HepG2 (cell line): ENCODE measurements at regions not wholly inside any gene's neighbourhood (a gene's known extent, or its start where the extent isn't known, plus 50 kb on each side); places are given as distances from the start of the nearest gene placed in this dataset.

ENCODE experiments used
- CREB3 ChIP-seq: sonication (generic); formaldehyde crosslinking; IDR thresholded peaks from 2 replicates; pipeline ENCODE4 v1.5.0; 2020; ENCODE audit warnings: missing genetic modification reagents
- CTCF ChIP-seq: sonication (generic); formaldehyde crosslinking; IDR thresholded peaks from 2 replicates; pipeline ENCODE4 v1.5.0; 2020; ENCODE audit warnings: mild to moderate bottlenecking, missing genetic modification reagents, moderate library complexity
- JUN ChIP-seq: sonication (generic); formaldehyde crosslinking; IDR thresholded peaks from 2 replicates; pipeline ENCODE4 v1.4.0; 2020; ENCODE audit warnings: mild to moderate bottlenecking, missing genetic modification reagents
- MXI1 ChIP-seq: IDR thresholded peaks from 3 replicates; pipeline ENCODE4 v1.6.1; 2012; ENCODE audit warnings: low read depth, low read length, inconsistent platforms, borderline replicate concordance
- NFYB ChIP-seq: sonication (generic); formaldehyde crosslinking; IDR thresholded peaks from 2 replicates; pipeline ENCODE4 v1.4.0; 2020; ENCODE audit warnings: missing genetic modification reagents
- ZFP1 ChIP-seq: IDR thresholded peaks from 2 replicates; pipeline ENCODE4 v1.6.1; 2016
- TF ChIP-seq, protein P1 (sequence below): sonication (generic); formaldehyde crosslinking; IDR thresholded peaks from 2 replicates; pipeline ENCODE4 v1.4.0; 2020; ENCODE audit warnings: missing genetic modification reagents
- TF ChIP-seq, protein P2 (sequence below): sonication (generic); formaldehyde crosslinking; conservative IDR thresholded peaks from 2 replicates; pipeline ENCODE4 v1.4.0; 2020; ENCODE audit warnings: missing genetic modification reagents

DNA sequence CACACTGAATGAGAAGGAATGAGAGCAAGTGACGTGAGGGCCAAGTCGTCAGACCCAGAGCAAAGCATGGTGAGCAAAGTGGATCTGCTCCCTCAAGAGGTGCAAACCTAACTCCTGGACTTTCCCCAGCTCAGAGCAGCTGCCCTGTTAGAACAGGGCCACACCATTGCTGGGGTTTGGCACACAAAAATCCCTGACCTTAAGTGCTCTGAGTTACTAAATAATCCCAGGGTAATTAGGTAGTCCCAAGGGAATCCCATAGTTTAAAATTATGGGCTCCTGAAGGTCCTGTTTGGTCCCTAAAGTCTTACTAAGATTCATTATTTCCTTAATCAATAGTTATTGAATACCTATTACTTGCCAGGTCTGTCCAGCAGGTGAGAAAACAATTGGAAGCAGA lies 165.1 kb upstream of the TNFAIP3 start:
- TF ChIP-seq ZFP1 (CRISPR knock-in tag) (no peak), JUN (CRISPR knock-in tag) (no peak), CREB3 (no peak), CTCF (CRISPR knock-in tag) (no peak), NFYB (no peak), MXI1 (no peak)
- TF ChIP-seq, protein P1, sequence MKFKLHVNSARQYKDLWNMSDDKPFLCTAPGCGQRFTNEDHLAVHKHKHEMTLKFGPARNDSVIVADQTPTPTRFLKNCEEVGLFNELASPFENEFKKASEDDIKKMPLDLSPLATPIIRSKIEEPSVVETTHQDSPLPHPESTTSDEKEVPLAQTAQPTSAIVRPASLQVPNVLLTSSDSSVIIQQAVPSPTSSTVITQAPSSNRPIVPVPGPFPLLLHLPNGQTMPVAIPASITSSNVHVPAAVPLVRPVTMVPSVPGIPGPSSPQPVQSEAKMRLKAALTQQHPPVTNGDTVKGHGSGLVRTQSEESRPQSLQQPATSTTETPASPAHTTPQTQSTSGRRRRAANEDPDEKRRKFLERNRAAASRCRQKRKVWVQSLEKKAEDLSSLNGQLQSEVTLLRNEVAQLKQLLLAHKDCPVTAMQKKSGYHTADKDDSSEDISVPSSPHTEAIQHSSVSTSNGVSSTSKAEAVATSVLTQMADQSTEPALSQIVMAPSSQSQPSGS = no peak
- TF ChIP-seq, protein P2, sequence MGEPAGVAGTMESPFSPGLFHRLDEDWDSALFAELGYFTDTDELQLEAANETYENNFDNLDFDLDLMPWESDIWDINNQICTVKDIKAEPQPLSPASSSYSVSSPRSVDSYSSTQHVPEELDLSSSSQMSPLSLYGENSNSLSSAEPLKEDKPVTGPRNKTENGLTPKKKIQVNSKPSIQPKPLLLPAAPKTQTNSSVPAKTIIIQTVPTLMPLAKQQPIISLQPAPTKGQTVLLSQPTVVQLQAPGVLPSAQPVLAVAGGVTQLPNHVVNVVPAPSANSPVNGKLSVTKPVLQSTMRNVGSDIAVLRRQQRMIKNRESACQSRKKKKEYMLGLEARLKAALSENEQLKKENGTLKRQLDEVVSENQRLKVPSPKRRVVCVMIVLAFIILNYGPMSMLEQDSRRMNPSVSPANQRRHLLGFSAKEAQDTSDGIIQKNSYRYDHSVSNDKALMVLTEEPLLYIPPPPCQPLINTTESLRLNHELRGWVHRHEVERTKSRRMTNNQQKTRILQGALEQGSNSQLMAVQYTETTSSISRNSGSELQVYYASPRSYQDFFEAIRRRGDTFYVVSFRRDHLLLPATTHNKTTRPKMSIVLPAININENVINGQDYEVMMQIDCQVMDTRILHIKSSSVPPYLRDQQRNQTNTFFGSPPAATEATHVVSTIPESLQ (CRISPR knock-in tag) = no peak
